ENCODE measurements at regions not wholly inside any gene's neighbourhood (a gene's known extent, or its start where the extent isn't known, plus 50 kb on each side); places are given as distances from the start of the nearest gene placed in this dataset.

GRCh38 chr12:41866878-41867430 lies 277.7 kb downstream of the GXYLT1 start:
- Histone ChIP-seq H3K27ac (replicated peaks) (no peak overlapping the region), H3K4me3 (replicated peaks; ENCODE audit: insufficient read depth, low read length) (no peak overlapping the region), H3K27me3 (ENCODE audit: insufficient read depth, poor library complexity, severe bottlenecking) (no peaks in the 10 kb centered on the region)
- TF ChIP-seq REST (IDR thresholded peaks at IDR 0.05; ENCODE audit: insufficient replicate concordance, low read depth): no peak
- TF ChIP-seq SPI1 (IDR thresholded peaks at IDR 0.05; ENCODE audit: borderline replicate concordance, low read depth): no peak
- no peak for TF ChIP-seq CTCF (IDR thresholded peaks at IDR 0.05; ENCODE audit: insufficient read depth, low read length)
- no peak for TF ChIP-seq GABPA (IDR thresholded peaks at IDR 0.05; ENCODE audit: low read depth)
- TF ChIP-seq POLR2AphosphoS5 (IDR thresholded peaks at IDR 0.05; ENCODE audit: low read depth): no peak
- no peak for DNase-seq (ENCODE audit: low read depth in 1 of 2, low spot score in 1 of 2)

GRCh38 chr12:41856228-41856627 lies 288.4 kb downstream of the GXYLT1 start:
- DNase-seq (ENCODE audit: low read depth in 1 of 2, low spot score in 1 of 2): no peak
- Histone ChIP-seq H3K27me3 (ENCODE audit: insufficient read depth, poor library complexity, severe bottlenecking) (no peaks in the 10 kb centered on the region), H3K27ac (replicated peaks) (no peak overlapping the region), H3K4me3 (replicated peaks; ENCODE audit: insufficient read depth, low read length) (no peak overlapping the region)
- TF ChIP-seq POLR2AphosphoS5 (IDR thresholded peaks at IDR 0.05; ENCODE audit: low read depth): no peak
- TF ChIP-seq REST (IDR thresholded peaks at IDR 0.05; ENCODE audit: insufficient replicate concordance, low read depth): no peak

- no peak for DNase-seq (ENCODE audit: low read depth in 1 of 2, low spot score in 1 of 2)
- Histone ChIP-seq H3K4me3 (replicated peaks; ENCODE audit: insufficient read depth, low read length) (no peak overlapping the region), H3K27me3 (ENCODE audit: insufficient read depth, poor library complexity, severe bottlenecking) (no peaks in the 10 kb centered on the region), H3K27ac (replicated peaks) (no peak overlapping the region)
- TF ChIP-seq GABPA (IDR thresholded peaks at IDR 0.05; ENCODE audit: low read depth) (no peak), REST (IDR thresholded peaks at IDR 0.05; ENCODE audit: insufficient replicate concordance, low read depth) (no peak), SPI1 (IDR thresholded peaks at IDR 0.05; ENCODE audit: borderline replicate concordance, low read depth) (no peak), CTCF (IDR thresholded peaks at IDR 0.05; ENCODE audit: insufficient read depth, low read length) (no peak), POLR2AphosphoS5 (IDR thresholded peaks at IDR 0.05; ENCODE audit: low read depth) (no peak)
Observed at GRCh38 chr12:41850046-41850445, 294.6 kb downstream of the GXYLT1 start.
